NCI-H1092 (cell line): ENCODE measurements at regions not wholly inside any gene's neighbourhood (a gene's known extent, or its start where the extent isn't known, plus 50 kb on each side); places are given as distances from the start of the nearest gene placed in this dataset.
"Not testable (repeated sequence)": the region's sequence is repeated elsewhere in the genome, so short reads cannot be mapped to it uniquely, and the experiment has no call there.

Source experiments
- DNase-seq: peaks from one replicate; lab custom pipeline; 2025; lab: John Stamatoyannopoulos, UW

- no peak for DNase-seq
These were observed 1059.3 kb upstream of the GYPC start for GRCh38 chr2:125596612-125597011.

GRCh38 chr2:125615438-125615837, 1040.5 kb upstream of the GYPC start:
- DNase-seq = no peak

DNA sequence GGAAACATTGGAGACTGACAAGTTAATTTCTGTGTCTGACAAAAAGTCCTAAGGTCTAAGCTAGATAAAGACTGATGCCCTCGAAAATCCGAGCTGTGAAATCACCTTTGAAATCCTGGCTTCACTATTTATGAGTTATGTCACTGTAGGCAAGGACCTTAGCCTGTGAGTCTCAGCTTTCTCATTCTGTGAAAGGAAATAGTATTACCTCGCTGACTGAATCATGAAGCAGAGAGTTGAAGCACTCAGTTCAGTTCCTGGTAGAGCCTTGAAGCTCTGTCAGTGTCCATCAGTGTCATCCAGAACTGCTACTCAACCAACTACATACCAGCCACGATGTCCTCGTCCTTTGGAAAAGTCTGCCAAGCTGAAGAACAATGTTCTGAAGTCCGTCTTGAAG, 1025.6 kb upstream of the GYPC start:
- no peak for DNase-seq

GRCh38 chr2:125634662-125635061, 1021.3 kb upstream of the GYPC start:
- DNase-seq = no peak

GRCh38 chr2:125638345-125638744, 1017.6 kb upstream of the GYPC start:
- no peak for DNase-seq

DNA sequence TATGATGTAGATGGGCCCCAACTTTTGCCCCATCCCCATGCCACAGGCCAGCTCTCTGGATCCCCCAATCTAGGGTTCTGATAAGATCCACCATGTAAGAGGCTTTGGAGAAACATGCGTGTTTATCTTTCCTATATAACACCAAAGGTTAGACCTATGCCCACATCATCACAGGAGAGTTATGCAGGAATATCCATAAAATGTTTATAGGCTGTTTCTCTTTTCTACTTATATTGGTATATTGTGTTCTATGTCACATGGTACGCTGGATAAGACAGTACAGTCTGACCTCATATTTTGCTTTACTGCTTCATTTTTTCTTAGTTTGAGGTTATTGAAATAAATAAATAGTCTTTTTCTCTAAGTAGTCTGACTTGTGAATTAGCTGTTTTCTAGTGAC, 1013.9 kb upstream of the GYPC start:
- no peak for DNase-seq

DNA sequence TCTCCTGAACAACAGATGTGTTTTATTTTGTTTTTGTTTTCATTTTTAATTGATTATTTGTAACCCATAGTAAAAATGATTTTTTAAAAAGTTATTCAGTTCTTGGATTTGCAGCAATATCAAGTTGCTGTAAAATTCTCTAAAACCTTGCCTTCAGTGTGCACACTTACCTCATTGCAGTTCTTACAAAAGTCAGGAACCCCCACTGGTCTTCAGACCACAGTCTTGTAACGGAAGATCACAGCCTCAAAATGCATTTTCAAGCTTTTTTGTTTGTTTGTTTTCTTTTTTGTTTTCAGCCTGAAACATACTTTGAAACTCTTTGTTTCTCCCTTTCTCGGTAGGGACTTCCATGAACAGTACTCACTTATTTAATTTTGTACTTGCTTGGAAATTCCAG, 1012.8 kb upstream of the GYPC start:
- no peak for DNase-seq

- no peak for DNase-seq
These were observed 1012.4 kb upstream of the GYPC start for GRCh38 chr2:125643585-125643984.

DNA sequence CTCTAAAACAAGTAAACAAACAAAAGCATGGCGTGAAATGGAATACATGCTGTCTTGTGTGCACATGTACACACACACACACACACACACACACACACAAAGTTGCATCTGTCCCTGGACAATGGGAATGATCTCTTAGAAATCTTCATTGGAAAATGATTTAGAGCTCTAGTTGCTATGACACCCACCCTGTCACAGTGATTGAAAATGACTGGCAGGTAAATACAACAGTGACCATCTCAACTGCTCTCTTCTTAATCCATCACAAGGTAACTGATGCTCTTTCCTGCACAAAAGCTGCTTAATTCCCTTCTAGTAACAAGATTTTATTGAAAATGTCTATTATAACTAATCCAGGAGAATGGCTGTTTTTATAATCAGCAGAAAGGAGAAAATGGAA, 1011.7 kb upstream of the GYPC start:
- DNase-seq = no peak

DNA sequence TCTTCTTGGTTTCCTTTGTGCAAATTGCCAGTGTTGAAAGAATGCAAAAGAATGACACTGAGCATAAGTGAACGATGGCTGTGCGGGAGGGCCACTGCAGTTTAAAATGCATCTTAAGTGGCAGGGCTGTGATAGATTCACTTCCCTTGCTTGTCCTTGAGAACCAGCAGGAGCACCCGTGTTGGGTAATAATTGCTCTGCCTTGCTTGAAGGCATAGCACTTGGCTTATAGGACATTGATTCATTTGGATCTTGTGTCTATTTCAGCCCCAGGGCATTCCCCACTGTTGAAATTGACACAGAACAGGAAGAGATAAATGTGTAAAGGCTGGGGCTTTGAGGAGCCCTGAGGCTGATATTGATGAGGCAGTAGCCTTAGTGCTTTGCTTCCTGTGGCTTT, 1003.7 kb upstream of the GYPC start:
- DNase-seq = no peak

DNA sequence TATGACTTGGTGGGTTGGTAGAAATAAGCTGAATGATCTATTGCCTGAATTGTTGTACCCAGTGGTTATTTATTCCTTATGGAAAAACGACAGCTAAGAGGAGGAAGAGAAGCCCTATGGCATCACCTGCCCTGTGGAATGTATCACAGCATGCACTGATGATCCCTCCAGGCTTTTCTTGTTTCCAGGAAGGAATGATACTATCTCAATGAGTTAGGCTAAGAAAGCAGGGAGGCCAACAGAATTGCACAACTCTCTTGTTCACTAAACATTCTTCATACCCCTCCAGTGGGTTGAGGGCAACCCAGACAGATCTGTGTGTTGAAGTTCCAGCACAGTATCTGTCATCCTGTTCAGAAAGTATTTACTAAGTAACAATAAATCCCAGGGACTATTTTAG, 1001.7 kb upstream of the GYPC start:
- DNase-seq = no peak

GRCh38 chr2:125656190-125656589, 999.8 kb upstream of the GYPC start:
- no peak for DNase-seq

DNA sequence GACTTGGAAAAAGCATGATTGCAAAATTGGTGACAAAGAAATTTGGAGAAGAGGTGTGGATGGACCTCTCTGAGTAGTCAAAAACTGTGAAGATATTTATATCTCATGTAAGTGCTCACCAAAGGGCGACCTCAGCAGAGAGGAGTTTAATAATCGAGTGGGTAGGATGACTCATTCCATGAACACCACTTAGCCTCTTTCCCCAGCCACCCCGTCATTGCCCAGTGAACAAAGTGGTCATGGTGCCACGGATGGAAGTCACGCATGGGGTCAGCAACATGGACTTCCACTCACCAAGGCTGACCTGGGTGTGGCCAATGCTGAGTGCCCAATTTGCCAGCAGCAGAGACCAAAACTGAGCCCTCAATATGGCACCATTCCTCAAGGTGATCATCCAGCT, 997.4 kb upstream of the GYPC start:
- DNase-seq = no peak

GRCh38 chr2:125660369-125660768, 995.6 kb upstream of the GYPC start:
- DNase-seq = not testable (repeated sequence)

DNA sequence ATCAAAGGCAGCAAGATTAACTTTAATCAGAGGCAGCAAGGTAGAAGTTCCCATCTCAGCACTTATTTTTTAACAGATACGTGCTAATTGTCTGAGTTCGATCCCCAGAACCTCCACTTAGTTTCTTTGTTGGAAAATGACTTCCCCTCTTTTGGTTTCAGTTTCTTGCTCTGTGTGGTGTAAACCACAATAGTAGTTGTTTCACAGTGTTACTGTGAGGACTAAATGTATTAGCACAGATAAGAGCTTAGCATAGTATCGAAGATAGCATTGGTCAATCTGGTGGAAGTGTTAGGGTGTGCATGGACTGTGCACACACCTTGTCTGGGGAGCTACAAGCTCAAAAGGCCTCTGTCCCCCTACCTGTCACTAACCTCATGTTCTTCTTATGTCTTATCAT, 988.3 kb upstream of the GYPC start:
- no peak for DNase-seq

DNA sequence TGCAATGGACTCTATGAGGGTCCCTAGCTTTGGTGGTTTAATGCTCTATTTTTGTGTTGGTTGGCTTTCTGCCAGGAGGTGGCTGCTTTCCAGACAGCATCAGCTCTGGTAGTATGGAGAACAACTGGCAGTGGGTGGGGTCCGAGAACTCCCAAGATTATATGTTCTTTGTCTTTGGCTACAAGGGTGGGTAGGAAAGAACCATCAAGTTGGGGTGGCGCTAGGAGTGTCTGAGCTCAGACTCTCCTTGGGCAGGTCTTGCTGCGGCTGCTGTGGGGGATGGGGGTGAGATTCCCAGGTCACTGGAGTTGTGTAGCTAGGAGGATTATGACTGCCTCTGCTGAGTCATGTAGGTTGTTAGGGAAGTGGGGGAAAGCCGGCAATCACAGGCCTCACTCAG, 976.1 kb upstream of the GYPC start:
- DNase-seq = no peak

DNA sequence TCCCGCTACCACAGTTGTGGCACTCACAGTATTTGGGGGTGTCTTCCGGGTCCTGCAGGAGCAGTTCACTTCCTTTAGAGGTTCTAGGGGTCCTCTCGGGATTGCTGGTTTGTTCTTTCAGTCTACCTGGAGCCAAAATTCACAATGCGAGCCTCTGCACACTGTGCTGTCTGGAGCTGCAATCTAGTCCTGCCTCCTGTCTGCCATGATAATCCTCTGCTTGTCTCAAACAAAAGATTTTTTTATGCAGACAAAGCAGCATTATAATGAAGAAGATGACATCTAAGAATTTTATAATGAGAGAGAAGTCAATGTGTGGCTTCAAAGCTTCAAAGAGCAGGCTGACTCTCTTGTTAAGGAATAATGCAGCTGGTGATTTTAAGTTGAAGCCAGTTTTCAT, 975.1 kb upstream of the GYPC start:
- DNase-seq = no peak

DNA sequence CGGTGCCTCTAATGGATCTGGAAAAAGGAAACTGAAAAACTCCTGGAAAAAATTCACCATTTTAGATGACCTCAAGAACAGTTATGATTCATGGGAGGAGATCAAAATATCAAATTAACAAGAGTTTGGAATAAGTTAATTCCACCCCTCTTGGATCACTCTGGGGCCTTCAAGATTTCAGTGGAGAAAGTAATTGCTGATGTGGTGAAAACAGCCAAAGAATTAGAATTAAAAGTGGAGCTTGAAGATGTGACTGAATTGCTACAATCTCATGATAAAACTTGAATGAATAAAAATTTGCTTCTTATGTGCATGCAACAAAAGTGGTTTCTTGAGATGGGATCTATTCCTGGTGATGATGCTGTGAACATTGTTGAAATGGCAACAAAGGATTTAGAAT, 974.4 kb upstream of the GYPC start:
- DNase-seq = no peak

GRCh38 chr2:125681976-125682805, 973.8 kb upstream of the GYPC start:
- DNase-seq = no peak

GRCh38 chr2:125684256-125684655, 971.7 kb upstream of the GYPC start:
- DNase-seq = no peak

- DNase-seq = no peak
These were observed 971.0 kb upstream of the GYPC start for GRCh38 chr2:125684932-125685331.

DNA sequence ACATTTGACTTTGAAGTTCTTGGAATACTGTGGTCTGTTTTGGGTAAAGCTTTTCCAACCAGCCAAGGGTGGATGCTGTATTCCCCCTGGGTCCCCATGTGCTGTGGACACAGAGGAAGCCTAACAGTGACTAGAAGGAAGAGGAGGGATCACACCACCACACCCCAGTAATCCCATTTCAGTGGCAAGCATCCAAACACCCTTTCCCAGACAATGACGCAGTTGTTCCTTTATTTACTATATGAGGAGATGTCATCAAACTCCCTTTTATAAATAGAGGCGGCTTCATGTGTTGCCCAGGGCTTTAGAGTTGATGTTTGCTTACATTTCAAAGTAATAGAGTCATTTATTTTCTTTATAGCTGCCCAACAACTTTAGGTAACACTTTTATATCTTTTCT, 959.4 kb upstream of the GYPC start:
- no peak for DNase-seq

DNA sequence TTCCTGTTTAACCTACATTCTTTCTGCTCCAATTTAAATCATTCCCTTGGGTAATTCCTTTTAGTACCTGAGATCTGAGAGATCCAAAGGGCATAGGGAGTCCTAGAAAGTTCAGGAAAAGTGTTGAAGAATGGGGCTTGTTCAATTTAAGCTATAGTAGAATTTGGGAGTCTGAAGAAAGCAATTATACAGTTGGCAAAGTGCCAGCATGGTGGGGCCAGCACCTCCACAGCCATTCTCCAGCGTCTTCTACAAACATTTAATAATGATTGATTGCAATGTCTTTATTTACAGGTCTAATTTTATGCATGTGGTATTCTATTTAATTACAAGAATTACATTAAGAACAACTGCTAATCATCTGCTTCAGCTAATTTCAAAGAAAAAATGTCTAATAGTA, 957.7 kb upstream of the GYPC start:
- DNase-seq = no peak

DNA sequence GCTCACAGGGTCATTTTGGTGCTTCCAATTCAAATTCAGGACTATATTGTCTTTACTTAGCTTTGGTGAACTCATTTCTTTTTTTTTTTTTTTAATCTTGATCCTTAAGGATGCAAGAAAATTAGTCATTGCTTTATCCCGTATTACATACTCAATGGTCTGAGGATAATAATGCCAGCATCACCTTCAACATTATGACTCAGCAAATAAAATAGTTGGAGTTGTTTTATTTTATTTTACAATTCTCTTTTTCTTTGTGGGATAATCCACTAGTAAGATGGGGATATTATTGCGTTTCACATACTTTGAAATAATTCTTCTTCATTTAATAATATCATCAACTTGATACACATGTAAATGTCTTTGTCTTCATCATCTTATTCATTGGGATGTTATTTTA, 954.9 kb upstream of the GYPC start:
- no peak for DNase-seq
